Activated T-helper 2 cell treated with anti-CD3 and anti-CD28 coated beads, Interferon-gamma antibody, Interleukin-2, Interleukin-4, amounts not matched to agents 10 μg/mL and 5 μg/mL and 100 μg/mL, durations not matched to agents 14 hours and 24 hours and 36 hours (primary cell): ENCODE measurements at regions not wholly inside any gene's neighbourhood (a gene's known extent, or its start where the extent isn't known, plus 50 kb on each side); places are given as distances from the start of the nearest gene placed in this dataset.
"Not testable (repeated sequence)": the region's sequence is repeated elsewhere in the genome, so short reads cannot be mapped to it uniquely, and the experiment has no call there.

ENCODE experiments used
- DNase-seq: peaks from one replicate; pipeline ENCODE4 v3.0.0; 2021; ENCODE audit warnings: low spot score
- H3K27ac Mint-ChIP-seq: one replicate; pipeline ENCODE4 v1.8.0; 2021; ENCODE audit warnings: mixed read lengths
- H3K27me3 Mint-ChIP-seq: one replicate; pipeline ENCODE4 v1.8.0; 2021; ENCODE audit warnings: low read depth, mixed read lengths
- H3K36me3 Mint-ChIP-seq: one replicate; pipeline ENCODE4 v1.8.0; 2021; ENCODE audit warnings: low read depth, mixed read lengths
- H3K4me1 Mint-ChIP-seq: one replicate; pipeline ENCODE4 v1.8.0; 2021; ENCODE audit warnings: low read depth, mixed read lengths
- H3K4me3 Mint-ChIP-seq: one replicate; pipeline ENCODE4 v1.8.0; 2021; ENCODE audit warnings: low read depth, mild to moderate bottlenecking, moderate library complexity, mixed read lengths
- H3K9me3 Mint-ChIP-seq: one replicate; pipeline ENCODE4 v1.8.0; 2021; ENCODE audit warnings: mixed read lengths
- intact Hi-C: fragments of 100-400 bp; cut with micrococcal nuclease; formaldehyde crosslinking; loops from one replicate; pipeline ENCODE4 v1.15.1; 2023

GRCh38 chr5:34096033-34096432 is 53.0 kb upstream of the C1QTNF3 start:
- H3K4me1 Mint-ChIP-seq, H3K4me3 Mint-ChIP-seq, H3K36me3 Mint-ChIP-seq, H3K27ac Mint-ChIP-seq, DNase-seq, intact Hi-C loops, H3K9me3 Mint-ChIP-seq, H3K27me3 Mint-ChIP-seq: not testable (repeated sequence)

GRCh38 chr5:34099891-34100290 is 56.9 kb upstream of the C1QTNF3 start:
- H3K27ac Mint-ChIP-seq, H3K36me3 Mint-ChIP-seq, H3K4me1 Mint-ChIP-seq, intact Hi-C loops, H3K4me3 Mint-ChIP-seq, DNase-seq, H3K27me3 Mint-ChIP-seq, H3K9me3 Mint-ChIP-seq: not testable (repeated sequence)

- H3K27me3 Mint-ChIP-seq, intact Hi-C loops, H3K4me1 Mint-ChIP-seq, H3K9me3 Mint-ChIP-seq, H3K36me3 Mint-ChIP-seq, DNase-seq, H3K27ac Mint-ChIP-seq, H3K4me3 Mint-ChIP-seq: not testable (repeated sequence)
Measured at GRCh38 chr5:34101567-34101966, 58.6 kb upstream of the C1QTNF3 start.

- H3K9me3 Mint-ChIP-seq, H3K4me3 Mint-ChIP-seq, H3K4me1 Mint-ChIP-seq, H3K36me3 Mint-ChIP-seq, intact Hi-C loops, H3K27ac Mint-ChIP-seq, DNase-seq, H3K27me3 Mint-ChIP-seq: not testable (repeated sequence)
Measured at GRCh38 chr5:34108897-34109296, 65.9 kb upstream of the C1QTNF3 start.

- DNase-seq, H3K27ac Mint-ChIP-seq, H3K9me3 Mint-ChIP-seq, H3K4me3 Mint-ChIP-seq, intact Hi-C loops, H3K27me3 Mint-ChIP-seq, H3K4me1 Mint-ChIP-seq: not testable (repeated sequence)
- H3K36me3 Mint-ChIP-seq, result peaks cover 10% of the 10 kb centered on the region
Measured at GRCh38 chr5:34124280-34124679, 81.3 kb upstream of the C1QTNF3 start.

GRCh38 chr5:34125354-34125753 is 82.3 kb upstream of the C1QTNF3 start:
- peaks cover 10% of the 10 kb centered on the region for H3K36me3 Mint-ChIP-seq
- H3K4me1 Mint-ChIP-seq, DNase-seq, H3K27ac Mint-ChIP-seq, intact Hi-C loops, H3K27me3 Mint-ChIP-seq, H3K4me3 Mint-ChIP-seq, H3K9me3 Mint-ChIP-seq: not testable (repeated sequence)

GRCh38 chr5:34126741-34127140 is 83.7 kb upstream of the C1QTNF3 start:
- H3K4me3 Mint-ChIP-seq, H3K36me3 Mint-ChIP-seq, DNase-seq, H3K9me3 Mint-ChIP-seq, intact Hi-C loops, H3K27ac Mint-ChIP-seq, H3K27me3 Mint-ChIP-seq, H3K4me1 Mint-ChIP-seq: not testable (repeated sequence)

GRCh38 chr5:34127818-34128217 is 84.8 kb upstream of the C1QTNF3 start:
- intact Hi-C loops, H3K27me3 Mint-ChIP-seq, H3K9me3 Mint-ChIP-seq, H3K36me3 Mint-ChIP-seq, DNase-seq, H3K4me1 Mint-ChIP-seq, H3K4me3 Mint-ChIP-seq, H3K27ac Mint-ChIP-seq: not testable (repeated sequence)

- H3K27ac Mint-ChIP-seq, H3K36me3 Mint-ChIP-seq, H3K9me3 Mint-ChIP-seq, H3K27me3 Mint-ChIP-seq, DNase-seq, H3K4me3 Mint-ChIP-seq, H3K4me1 Mint-ChIP-seq, intact Hi-C loops: not testable (repeated sequence)
Measured at GRCh38 chr5:34128890-34129289, 85.9 kb upstream of the C1QTNF3 start.

- H3K27me3 Mint-ChIP-seq, H3K27ac Mint-ChIP-seq, H3K36me3 Mint-ChIP-seq, H3K9me3 Mint-ChIP-seq, H3K4me3 Mint-ChIP-seq, DNase-seq, H3K4me1 Mint-ChIP-seq, intact Hi-C loops: not testable (repeated sequence)
Measured at GRCh38 chr5:34154988-34155387, 112.0 kb upstream of the C1QTNF3 start.

- H3K36me3 Mint-ChIP-seq, H3K9me3 Mint-ChIP-seq, DNase-seq, H3K27ac Mint-ChIP-seq, H3K27me3 Mint-ChIP-seq, intact Hi-C loops, H3K4me1 Mint-ChIP-seq, H3K4me3 Mint-ChIP-seq: not testable (repeated sequence)
Measured at GRCh38 chr5:34156703-34157414, 113.8 kb upstream of the C1QTNF3 start.

GRCh38 chr5:34160904-34161303 is 117.9 kb upstream of the C1QTNF3 start:
- intact Hi-C loops, result loop anchor here (10.0 kb wide), 1 partner anchor 166 kb away; no protein-coding TSS in a partner anchor
- H3K9me3 Mint-ChIP-seq, H3K4me3 Mint-ChIP-seq, DNase-seq, H3K36me3 Mint-ChIP-seq, H3K27me3 Mint-ChIP-seq, H3K4me1 Mint-ChIP-seq, H3K27ac Mint-ChIP-seq: not testable (repeated sequence)

- H3K9me3 Mint-ChIP-seq, DNase-seq, H3K27me3 Mint-ChIP-seq, H3K27ac Mint-ChIP-seq, intact Hi-C loops, H3K4me3 Mint-ChIP-seq, H3K4me1 Mint-ChIP-seq: not testable (repeated sequence)
- H3K36me3 Mint-ChIP-seq, result peaks cover 26% of the 10 kb centered on the region
Measured at GRCh38 chr5:34171398-34171797, 128.4 kb upstream of the C1QTNF3 start.
